Stimulated activated CD4-positive, alpha-beta T cell treated with anti-CD3 and anti-CD28 coated beads, Interleukin-4, amount 100 ng/mL, for 48 hours (primary cell): ENCODE measurements at regions not wholly inside any gene's neighbourhood (a gene's known extent, or its start where the extent isn't known, plus 50 kb on each side); places are given as distances from the start of the nearest gene placed in this dataset.

ENCODE experiments used
- DNase-seq, 2 donors: peaks; one replicate each; pipeline ENCODE4 v3.0.0-alpha.2; 2020; ENCODE audit warnings: low read depth in 2 of 2

- DNase-seq = no peak
Measured at GRCh38 chr2:16301961-16302360, 361.6 kb downstream of the MYCN start.

GRCh38 chr2:16298866-16299265, 358.5 kb downstream of the MYCN start:
- DNase-seq = no peak

- DNase-seq = no peak
Measured at GRCh38 chr2:16296331-16297250, 356.2 kb downstream of the MYCN start.

GRCh38 chr2:16296038-16296290, 355.6 kb downstream of the MYCN start:
- no peak for DNase-seq

GRCh38 chr2:16294791-16295190, 354.4 kb downstream of the MYCN start:
- no peak for DNase-seq

- DNase-seq = no peak
Measured at GRCh38 chr2:16293871-16294270, 353.5 kb downstream of the MYCN start.

GRCh38 chr2:16293398-16293797, 353.0 kb downstream of the MYCN start:
- no peak for DNase-seq

- DNase-seq = no peak
Measured at GRCh38 chr2:16291731-16292550, 351.6 kb downstream of the MYCN start.

- DNase-seq = no peak
Measured at GRCh38 chr2:16291226-16291625, 350.9 kb downstream of the MYCN start.

GRCh38 chr2:16290311-16291020, 350.1 kb downstream of the MYCN start:
- DNase-seq = no peak

GRCh38 chr2:16288371-16289112, 348.2 kb downstream of the MYCN start:
- DNase-seq = no peak

GRCh38 chr2:16287831-16288230, 347.5 kb downstream of the MYCN start:
- no peak for DNase-seq

GRCh38 chr2:16287281-16287680, 346.9 kb downstream of the MYCN start:
- DNase-seq = no peak

GRCh38 chr2:16285813-16286510, 345.6 kb downstream of the MYCN start:
- DNase-seq = no peak

GRCh38 chr2:16284941-16285625, 344.7 kb downstream of the MYCN start:
- DNase-seq = no peak

GRCh38 chr2:16283071-16283850, 342.9 kb downstream of the MYCN start:
- DNase-seq = no peak

- DNase-seq = no peak
Measured at GRCh38 chr2:16282511-16282910, 342.2 kb downstream of the MYCN start.

- no peak for DNase-seq
Measured at GRCh38 chr2:16281451-16282335, 341.3 kb downstream of the MYCN start.

- DNase-seq = no peak
Measured at GRCh38 chr2:16280081-16280480, 339.7 kb downstream of the MYCN start.
